ENCODE measurements at regions not wholly inside any gene's neighbourhood (a gene's known extent, or its start where the extent isn't known, plus 50 kb on each side); places are given as distances from the start of the nearest gene placed in this dataset.

GRCh38 chr2:109069331-109070194, 59.4 kb upstream of the SH3RF3 start (continued):
- no peak for TF ChIP-seq RORA (CRISPR knock-in tag; IDR thresholded peaks at IDR 0.05)
- TF ChIP-seq HMG20A (CRISPR knock-in tag; IDR thresholded peaks at IDR 0.05; ENCODE audit: borderline replicate concordance), result peak; percentile 24; the same call in 1 of the 2 replicates
- TF ChIP-seq ZBTB37 (CRISPR knock-in tag; IDR thresholded peaks at IDR 0.05), result peak; percentile 75; the same call in 1 of the 2 replicates
- TF ChIP-seq ZNF124 (CRISPR knock-in tag; IDR thresholded peaks at IDR 0.05), result no peak
- TF ChIP-seq SAP130 (CRISPR knock-in tag; IDR thresholded peaks at IDR 0.05; ENCODE audit: low read depth), result 0 out of 2 replicates have a peak, but pooled peaks have one; percentile 17
- peak; percentile 82; the same call in 1 of the 2 replicates for TF ChIP-seq REPIN1 (CRISPR knock-in tag; IDR thresholded peaks at IDR 0.05; ENCODE audit: borderline replicate concordance, low read depth)
- 0 out of 2 replicates have a peak, but pooled peaks have one; percentile 24 for TF ChIP-seq THRA (CRISPR knock-in tag; IDR thresholded peaks at IDR 0.05; ENCODE audit: borderline replicate concordance)
- TF ChIP-seq SMC3 (IDR thresholded peaks at IDR 0.05; ENCODE audit: low read length), result 0 out of 2 replicates have a peak, but pooled peaks have one; percentile 10
- TF ChIP-seq LBX2 (CRISPR knock-in tag; IDR thresholded peaks at IDR 0.05; ENCODE audit: borderline replicate concordance), result no peak
- 0 out of 2 replicates have a peak, but pooled peaks have one; percentile 32 for TF ChIP-seq HNF1B (CRISPR knock-in tag; IDR thresholded peaks at IDR 0.05)
- TF ChIP-seq SNAPC5 (CRISPR knock-in tag; IDR thresholded peaks at IDR 0.05; ENCODE audit: borderline replicate concordance), result 0 out of 2 replicates have a peak, but pooled peaks have one; percentile 21
- TF ChIP-seq HNF4G (IDR thresholded peaks at IDR 0.05; ENCODE audit: borderline replicate concordance, low read depth, low read length), result peak; percentile 65
- TF ChIP-seq HNF4G (CRISPR knock-in tag; IDR thresholded peaks at IDR 0.05; ENCODE audit: borderline replicate concordance, low read depth), result no peak
- TF ChIP-seq AHR (CRISPR knock-in tag; IDR thresholded peaks at IDR 0.05), result no peak
- TF ChIP-seq SPEN (CRISPR knock-in tag; IDR thresholded peaks at IDR 0.05; ENCODE audit: low read depth), result 0 out of 2 replicates have a peak, but pooled peaks have one; percentile 35
- TF ChIP-seq BORCS8-MEF2B (CRISPR knock-in tag; IDR thresholded peaks at IDR 0.05), result peak; percentile 26; the same call in 1 of the 2 replicates
- TF ChIP-seq ZNF431 (CRISPR knock-in tag; IDR thresholded peaks at IDR 0.05; ENCODE audit: borderline replicate concordance, low read depth), result 0 out of 2 replicates have a peak, but pooled peaks have one; percentile 27
- TF ChIP-seq ZMYM3 (CRISPR knock-in tag; IDR thresholded peaks at IDR 0.05), result no peak
- TF ChIP-seq ZNF678 (CRISPR knock-in tag; IDR thresholded peaks at IDR 0.05), result no peak
- TF ChIP-seq SIX1 (CRISPR knock-in tag; IDR thresholded peaks at IDR 0.05; ENCODE audit: borderline replicate concordance), result no peak
- TF ChIP-seq HDAC2 (CRISPR knock-in tag; IDR thresholded peaks at IDR 0.05), result peak; percentile 66; the same call in 1 of the 2 replicates
- TF ChIP-seq ZNF761 (CRISPR knock-in tag; conservative IDR thresholded peaks at IDR 0.05), result peak; percentile 63; the same call in 1 of the 2 replicates
- peak; percentile 52; the same call in 1 of the 2 replicates for TF ChIP-seq NR2F2 (IDR thresholded peaks at IDR 0.05; ENCODE audit: borderline replicate concordance, low read depth)
- TF ChIP-seq RXRA (CRISPR knock-in tag; IDR thresholded peaks at IDR 0.05), result peak; percentile 33; the same call in 1 of the 2 replicates
- TF ChIP-seq SKI (IDR thresholded peaks at IDR 0.05; ENCODE audit: partially characterized antibody), result no peak
